Upper lobe of left lung (tissue), 4 donors: ENCODE measurements at regions not wholly inside any gene's neighbourhood (a gene's known extent, or its start where the extent isn't known, plus 50 kb on each side); places are given as distances from the start of the nearest gene placed in this dataset.

ENCODE experiments used
- POLR2A ChIP-seq, 4 donors: fragments of 450-650 bp; IDR thresholded peaks; one replicate each; pipeline ENCODE4 v1.5.1; 2016 to 2017; ENCODE audit warnings: antibody characterized with exemption in 4 of 4, mild to moderate bottlenecking in 2 of 4
- POLR2AphosphoS5 ChIP-seq, 2 donors: sonication (generic); formaldehyde crosslinking; IDR thresholded peaks; one replicate each; pipeline ENCODE4 v1.5.1; 2017; ENCODE audit warnings: antibody characterized with exemption in 2 of 2
- TF ChIP-seq, protein P1 (sequence below), 6 experiments: fragments of 450-650 bp in 4 of 6; fragments of 200-600 bp in 2 of 6; sonication (generic) in 2 of 6; IDR thresholded peaks; one replicate each; pipeline ENCODE4 v1.5.1; 2016 to 2019; ENCODE audit warnings: antibody characterized with exemption in 6 of 6

DNA sequence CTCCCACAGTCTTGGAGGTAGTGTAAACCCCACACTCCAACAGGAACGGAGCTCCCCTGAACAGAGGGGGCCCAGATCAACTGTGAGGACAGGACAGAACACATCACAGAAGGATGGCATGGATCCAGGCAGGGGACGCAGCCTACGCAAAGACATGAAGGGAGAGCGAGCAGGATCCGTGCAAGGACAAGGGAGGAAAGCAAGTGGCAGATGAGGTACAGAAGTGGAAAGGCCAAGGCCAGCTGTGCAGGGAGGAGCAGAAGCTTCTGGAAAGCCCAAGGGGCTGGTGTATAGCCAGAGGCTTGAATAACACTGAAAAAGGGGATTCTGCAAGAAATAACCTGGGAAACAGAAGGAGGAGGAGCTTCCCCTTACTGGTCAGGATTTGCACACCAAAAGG, 81.2 kb downstream of the SIPA1L2 start:
- TF ChIP-seq POLR2AphosphoS5 (IDR thresholded peaks at IDR 0.05) (no peak), POLR2A (IDR thresholded peaks at IDR 0.05) (no peak)
- TF ChIP-seq, protein P1, sequence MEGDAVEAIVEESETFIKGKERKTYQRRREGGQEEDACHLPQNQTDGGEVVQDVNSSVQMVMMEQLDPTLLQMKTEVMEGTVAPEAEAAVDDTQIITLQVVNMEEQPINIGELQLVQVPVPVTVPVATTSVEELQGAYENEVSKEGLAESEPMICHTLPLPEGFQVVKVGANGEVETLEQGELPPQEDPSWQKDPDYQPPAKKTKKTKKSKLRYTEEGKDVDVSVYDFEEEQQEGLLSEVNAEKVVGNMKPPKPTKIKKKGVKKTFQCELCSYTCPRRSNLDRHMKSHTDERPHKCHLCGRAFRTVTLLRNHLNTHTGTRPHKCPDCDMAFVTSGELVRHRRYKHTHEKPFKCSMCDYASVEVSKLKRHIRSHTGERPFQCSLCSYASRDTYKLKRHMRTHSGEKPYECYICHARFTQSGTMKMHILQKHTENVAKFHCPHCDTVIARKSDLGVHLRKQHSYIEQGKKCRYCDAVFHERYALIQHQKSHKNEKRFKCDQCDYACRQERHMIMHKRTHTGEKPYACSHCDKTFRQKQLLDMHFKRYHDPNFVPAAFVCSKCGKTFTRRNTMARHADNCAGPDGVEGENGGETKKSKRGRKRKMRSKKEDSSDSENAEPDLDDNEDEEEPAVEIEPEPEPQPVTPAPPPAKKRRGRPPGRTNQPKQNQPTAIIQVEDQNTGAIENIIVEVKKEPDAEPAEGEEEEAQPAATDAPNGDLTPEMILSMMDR (IDR thresholded peaks at IDR 0.05), result no peak
